Neural cell (in vitro differentiated cells): ENCODE measurements at regions not wholly inside any gene's neighbourhood (a gene's known extent, or its start where the extent isn't known, plus 50 kb on each side); places are given as distances from the start of the nearest gene placed in this dataset.
"Not testable (repeated sequence)": the region's sequence is repeated elsewhere in the genome, so short reads cannot be mapped to it uniquely, and the experiment has no call there.

ENCODE experiments used
- H2AFZ ChIP-seq: fragments of 200-600, 300-800 bp; sonication (generic), shearing (Covaris generic); 2 replicates; pipeline ENCODE4 v1.6.0; 2014; ENCODE audit warnings: low read depth, mild to moderate bottlenecking, antibody characterized with exemption, low read length, moderate library complexity
- H3F3A ChIP-seq: fragments of 200-600 bp; shearing (Covaris generic); 2 replicates; pipeline ENCODE4 v1.6.1; 2016; ENCODE audit warnings: mild to moderate bottlenecking, moderate library complexity, mixed read lengths, antibody characterized with exemption, low read length; ENCODE audit not compliant: insufficient read depth, poor library complexity, severe bottlenecking
- H3K27ac ChIP-seq: fragments of 200-600, 300-800 bp; sonication (generic), shearing (Covaris generic); 2 replicates; pipeline ENCODE4 v1.5.1; 2014; ENCODE audit warnings: mild to moderate bottlenecking, low read length, moderate library complexity
- H3K27me3 ChIP-seq: fragments of 300-800, 200-600 bp; sonication (generic), shearing (Covaris generic); 2 replicates; pipeline ENCODE4 v1.6.0; 2014; ENCODE audit warnings: mild to moderate bottlenecking, low read depth, low read length, moderate library complexity; ENCODE audit not compliant: insufficient read depth
- H3K36me3 ChIP-seq: fragments of 300-800, 200-600 bp; sonication (generic), shearing (Covaris generic); 2 replicates; pipeline ENCODE4 v1.5.1; 2014; ENCODE audit warnings: mild to moderate bottlenecking, antibody characterized with exemption, low read length, moderate library complexity; ENCODE audit not compliant: insufficient read depth
- H3K4me2 ChIP-seq: fragments of 300-800, 200-600 bp; sonication (generic), shearing (Covaris generic); 2 replicates; pipeline ENCODE4 v1.6.0; 2014; ENCODE audit warnings: mild to moderate bottlenecking, low read length
- H3K4me3 ChIP-seq: fragments of 300-800, 200-600 bp; sonication (generic), shearing (Covaris generic); 2 replicates; pipeline ENCODE4 v1.5.1; 2014; ENCODE audit warnings: mild to moderate bottlenecking, low read length, moderate library complexity
- H3K79me2 ChIP-seq: fragments of 200-600 bp; shearing (Covaris generic); replicated peaks from 2 replicates; pipeline ENCODE4 v1.6.0; 2014; ENCODE audit warnings: mild to moderate bottlenecking, low read length, moderate library complexity; ENCODE audit not compliant: insufficient read depth
- H3K9ac ChIP-seq: fragments of 300-800, 200-600 bp; sonication (generic), shearing (Covaris generic); 2 replicates; pipeline ENCODE4 v1.6.1; 2016; ENCODE audit warnings: mild to moderate bottlenecking, low read length, mixed read lengths
- H3K9me2 ChIP-seq: fragments of 200-600 bp; shearing (Covaris generic); 2 replicates; pipeline ENCODE4 v1.6.1; 2016; ENCODE audit warnings: mild to moderate bottlenecking, low read length, mixed read lengths; ENCODE audit not compliant: insufficient read depth
- H3K9me3 ChIP-seq: fragments of 200-600, 300-800 bp; sonication (generic), shearing (Covaris generic); 2 replicates; pipeline ENCODE4 v1.6.1; 2016; ENCODE audit warnings: mild to moderate bottlenecking, mixed run types, low read length, moderate library complexity, mixed read lengths
- H4K20me1 ChIP-seq: fragments of 200-600 bp; shearing (Covaris generic); 2 replicates; pipeline ENCODE4 v1.6.1; 2016; ENCODE audit warnings: mild to moderate bottlenecking, mixed run types; ENCODE audit not compliant: insufficient read depth
- EP300 ChIP-seq: fragments of 450-650 bp; conservative IDR thresholded peaks from 2 replicates; pipeline ENCODE4 v1.6.1; 2014; ENCODE audit warnings: antibody characterized with exemption, mild to moderate bottlenecking, moderate library complexity; ENCODE audit not compliant: poor library complexity, severe bottlenecking
- EZH2 ChIP-seq: fragments of 200-600, 300-800 bp; shearing (Covaris generic), sonication (generic); IDR thresholded peaks from 2 replicates; pipeline ENCODE4 v1.6.1; 2014; ENCODE audit warnings: antibody characterized with exemption, low read length, borderline replicate concordance, mild to moderate bottlenecking; ENCODE audit not compliant: insufficient read depth, poor library complexity, severe bottlenecking
- MXI1 ChIP-seq: fragments of 450-650 bp; conservative IDR thresholded peaks from 2 replicates; pipeline ENCODE4 v1.6.1; 2014; ENCODE audit warnings: antibody characterized with exemption, mild to moderate bottlenecking; ENCODE audit not compliant: poor library complexity, severe bottlenecking
- POLR2AphosphoS5 ChIP-seq: IDR thresholded peaks from 2 replicates; pipeline ENCODE4 v1.6.1; 2012
- RAD21 ChIP-seq: fragments of 450-650 bp; conservative IDR thresholded peaks from 2 replicates; pipeline ENCODE4 v1.6.1; 2014; ENCODE audit warnings: antibody characterized with exemption, mild to moderate bottlenecking, moderate library complexity
- SMC3 ChIP-seq: fragments of 450-650 bp; conservative IDR thresholded peaks from 2 replicates; pipeline ENCODE4 v1.6.1; 2014; ENCODE audit warnings: antibody characterized with exemption, mild to moderate bottlenecking, moderate library complexity; ENCODE audit not compliant: poor library complexity
- TAF1 ChIP-seq: IDR thresholded peaks from 2 replicates; pipeline ENCODE4 v1.6.1; 2012; ENCODE audit warnings: low read depth
- TF ChIP-seq, protein P1 (sequence below): fragments of 450-650 bp; IDR thresholded peaks from 2 replicates; pipeline ENCODE4 v1.5.1; 2014; ENCODE audit warnings: antibody characterized with exemption, mild to moderate bottlenecking, moderate library complexity; ENCODE audit not compliant: poor library complexity, severe bottlenecking
- TF ChIP-seq, protein P2 (sequence below): IDR thresholded peaks from 2 replicates; pipeline ENCODE4 v1.6.1; 2012; ENCODE audit warnings: borderline replicate concordance

DNA sequence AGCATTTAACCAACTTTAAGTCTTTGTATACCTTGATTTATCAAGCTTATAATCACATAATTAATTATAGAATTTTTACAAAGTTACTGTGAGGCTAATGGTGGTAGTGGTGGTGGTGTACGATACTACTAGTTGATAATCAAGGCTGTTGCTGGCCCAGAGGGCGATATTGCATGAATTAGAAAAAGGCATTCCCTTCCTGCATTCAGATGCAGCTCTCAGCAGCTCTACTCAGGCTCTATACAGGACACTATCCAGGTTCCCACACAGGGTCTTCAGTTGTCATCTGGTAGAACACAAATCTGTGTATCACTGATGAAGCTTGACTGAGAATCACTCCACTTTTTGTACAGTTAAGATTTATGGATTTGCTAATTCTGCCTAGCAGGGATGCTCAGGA, 562.8 kb upstream of the C9orf72 start:
- H3K27ac ChIP-seq: no peak overlapping the region
- H4K20me1 ChIP-seq: no peaks in the 10 kb centered on the region
- H3K4me3 ChIP-seq: no peak overlapping the region
- H3K27me3 ChIP-seq: no peaks in the 10 kb centered on the region
- H3K36me3 ChIP-seq: no peaks in the 10 kb centered on the region
- H2AFZ ChIP-seq: no peak overlapping the region
- no peaks in the 10 kb centered on the region for H3K79me2 ChIP-seq
- no peak overlapping the region for H3K4me2 ChIP-seq
- H3F3A ChIP-seq: no peaks in the 10 kb centered on the region
- H3K9ac ChIP-seq: no peak overlapping the region
- H3K9me3 ChIP-seq: no peaks in the 10 kb centered on the region
- TF ChIP-seq SMC3: no peak
- TF ChIP-seq MXI1: no peak
- TF ChIP-seq, protein P1, sequence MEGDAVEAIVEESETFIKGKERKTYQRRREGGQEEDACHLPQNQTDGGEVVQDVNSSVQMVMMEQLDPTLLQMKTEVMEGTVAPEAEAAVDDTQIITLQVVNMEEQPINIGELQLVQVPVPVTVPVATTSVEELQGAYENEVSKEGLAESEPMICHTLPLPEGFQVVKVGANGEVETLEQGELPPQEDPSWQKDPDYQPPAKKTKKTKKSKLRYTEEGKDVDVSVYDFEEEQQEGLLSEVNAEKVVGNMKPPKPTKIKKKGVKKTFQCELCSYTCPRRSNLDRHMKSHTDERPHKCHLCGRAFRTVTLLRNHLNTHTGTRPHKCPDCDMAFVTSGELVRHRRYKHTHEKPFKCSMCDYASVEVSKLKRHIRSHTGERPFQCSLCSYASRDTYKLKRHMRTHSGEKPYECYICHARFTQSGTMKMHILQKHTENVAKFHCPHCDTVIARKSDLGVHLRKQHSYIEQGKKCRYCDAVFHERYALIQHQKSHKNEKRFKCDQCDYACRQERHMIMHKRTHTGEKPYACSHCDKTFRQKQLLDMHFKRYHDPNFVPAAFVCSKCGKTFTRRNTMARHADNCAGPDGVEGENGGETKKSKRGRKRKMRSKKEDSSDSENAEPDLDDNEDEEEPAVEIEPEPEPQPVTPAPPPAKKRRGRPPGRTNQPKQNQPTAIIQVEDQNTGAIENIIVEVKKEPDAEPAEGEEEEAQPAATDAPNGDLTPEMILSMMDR: no peak
- TF ChIP-seq, protein P2, sequence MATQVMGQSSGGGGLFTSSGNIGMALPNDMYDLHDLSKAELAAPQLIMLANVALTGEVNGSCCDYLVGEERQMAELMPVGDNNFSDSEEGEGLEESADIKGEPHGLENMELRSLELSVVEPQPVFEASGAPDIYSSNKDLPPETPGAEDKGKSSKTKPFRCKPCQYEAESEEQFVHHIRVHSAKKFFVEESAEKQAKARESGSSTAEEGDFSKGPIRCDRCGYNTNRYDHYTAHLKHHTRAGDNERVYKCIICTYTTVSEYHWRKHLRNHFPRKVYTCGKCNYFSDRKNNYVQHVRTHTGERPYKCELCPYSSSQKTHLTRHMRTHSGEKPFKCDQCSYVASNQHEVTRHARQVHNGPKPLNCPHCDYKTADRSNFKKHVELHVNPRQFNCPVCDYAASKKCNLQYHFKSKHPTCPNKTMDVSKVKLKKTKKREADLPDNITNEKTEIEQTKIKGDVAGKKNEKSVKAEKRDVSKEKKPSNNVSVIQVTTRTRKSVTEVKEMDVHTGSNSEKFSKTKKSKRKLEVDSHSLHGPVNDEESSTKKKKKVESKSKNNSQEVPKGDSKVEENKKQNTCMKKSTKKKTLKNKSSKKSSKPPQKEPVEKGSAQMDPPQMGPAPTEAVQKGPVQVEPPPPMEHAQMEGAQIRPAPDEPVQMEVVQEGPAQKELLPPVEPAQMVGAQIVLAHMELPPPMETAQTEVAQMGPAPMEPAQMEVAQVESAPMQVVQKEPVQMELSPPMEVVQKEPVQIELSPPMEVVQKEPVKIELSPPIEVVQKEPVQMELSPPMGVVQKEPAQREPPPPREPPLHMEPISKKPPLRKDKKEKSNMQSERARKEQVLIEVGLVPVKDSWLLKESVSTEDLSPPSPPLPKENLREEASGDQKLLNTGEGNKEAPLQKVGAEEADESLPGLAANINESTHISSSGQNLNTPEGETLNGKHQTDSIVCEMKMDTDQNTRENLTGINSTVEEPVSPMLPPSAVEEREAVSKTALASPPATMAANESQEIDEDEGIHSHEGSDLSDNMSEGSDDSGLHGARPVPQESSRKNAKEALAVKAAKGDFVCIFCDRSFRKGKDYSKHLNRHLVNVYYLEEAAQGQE: no peak
- no peak for TF ChIP-seq RAD21
- TF ChIP-seq EP300: no peak
- TF ChIP-seq TAF1: no peak
- no peak for TF ChIP-seq POLR2AphosphoS5
- TF ChIP-seq EZH2: no peak
- no peaks in the 10 kb centered on the region for H3K9me2 ChIP-seq

DNA sequence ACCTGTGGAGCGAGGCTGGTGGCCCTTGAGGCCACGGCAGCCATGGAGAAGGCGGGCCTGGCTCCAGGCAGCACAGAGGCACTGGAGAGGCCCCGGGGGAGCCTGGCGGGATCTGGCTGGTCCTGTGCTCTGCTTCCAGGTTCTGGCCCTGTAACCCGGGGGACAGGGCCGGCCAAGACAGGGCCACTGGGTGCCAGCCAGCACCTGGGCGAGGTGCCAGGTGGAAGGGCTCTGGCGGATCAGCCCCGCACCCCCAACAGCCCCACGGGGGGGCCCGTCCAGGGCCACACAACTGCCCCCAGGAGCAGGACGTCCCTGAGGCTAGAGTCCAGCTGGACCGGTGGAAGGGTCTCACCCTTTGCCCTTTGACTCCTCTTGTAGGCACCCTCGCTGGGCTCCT, 574.1 kb upstream of the C9orf72 start:
- H3K4me3 ChIP-seq, H3K36me3 ChIP-seq, H4K20me1 ChIP-seq, H2AFZ ChIP-seq, H3K9ac ChIP-seq, H3F3A ChIP-seq, H3K4me2 ChIP-seq, H3K9me2 ChIP-seq, H3K27ac ChIP-seq, H3K9me3 ChIP-seq, H3K27me3 ChIP-seq, H3K79me2 ChIP-seq: not testable (repeated sequence)

DNA sequence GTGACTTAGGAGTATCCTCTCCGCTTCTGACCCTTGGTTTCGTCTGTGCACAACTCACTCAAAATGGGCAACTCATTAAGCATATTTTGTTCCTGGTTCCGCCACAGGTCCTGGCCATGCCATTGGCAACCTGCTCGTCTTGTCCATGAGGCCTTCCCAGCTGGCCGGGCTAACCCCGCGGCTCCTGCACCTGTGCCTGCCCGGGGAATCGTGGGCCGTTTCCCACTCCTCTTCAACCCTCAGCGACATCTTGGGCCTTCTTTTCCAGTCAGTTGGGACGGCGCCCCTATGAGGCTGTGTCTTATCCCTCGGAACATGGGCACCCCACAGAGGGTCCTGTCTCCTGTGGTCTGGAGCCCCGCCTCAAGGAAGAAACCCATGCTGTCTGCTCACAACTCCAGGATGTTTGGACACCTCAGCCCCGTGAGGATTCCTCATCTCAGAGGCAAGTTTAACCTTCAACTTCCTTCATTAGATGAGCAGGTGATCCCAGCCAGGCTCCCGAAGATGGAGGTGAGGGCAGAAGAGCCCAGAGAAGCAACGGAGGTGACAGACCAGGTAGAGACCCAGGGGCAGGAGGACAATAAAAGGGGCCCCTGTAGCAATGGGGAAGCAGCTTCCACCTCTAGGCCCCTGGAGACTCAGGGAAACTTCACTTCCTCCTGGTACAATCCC, 574.8 kb upstream of the C9orf72 start:
- not testable (repeated sequence) for H2AFZ ChIP-seq, H3K79me2 ChIP-seq, H3K36me3 ChIP-seq, H3K9ac ChIP-seq, H3K9me2 ChIP-seq, H3K27me3 ChIP-seq, H3K27ac ChIP-seq, H4K20me1 ChIP-seq, H3K9me3 ChIP-seq, H3F3A ChIP-seq, H3K4me2 ChIP-seq, H3K4me3 ChIP-seq

DNA sequence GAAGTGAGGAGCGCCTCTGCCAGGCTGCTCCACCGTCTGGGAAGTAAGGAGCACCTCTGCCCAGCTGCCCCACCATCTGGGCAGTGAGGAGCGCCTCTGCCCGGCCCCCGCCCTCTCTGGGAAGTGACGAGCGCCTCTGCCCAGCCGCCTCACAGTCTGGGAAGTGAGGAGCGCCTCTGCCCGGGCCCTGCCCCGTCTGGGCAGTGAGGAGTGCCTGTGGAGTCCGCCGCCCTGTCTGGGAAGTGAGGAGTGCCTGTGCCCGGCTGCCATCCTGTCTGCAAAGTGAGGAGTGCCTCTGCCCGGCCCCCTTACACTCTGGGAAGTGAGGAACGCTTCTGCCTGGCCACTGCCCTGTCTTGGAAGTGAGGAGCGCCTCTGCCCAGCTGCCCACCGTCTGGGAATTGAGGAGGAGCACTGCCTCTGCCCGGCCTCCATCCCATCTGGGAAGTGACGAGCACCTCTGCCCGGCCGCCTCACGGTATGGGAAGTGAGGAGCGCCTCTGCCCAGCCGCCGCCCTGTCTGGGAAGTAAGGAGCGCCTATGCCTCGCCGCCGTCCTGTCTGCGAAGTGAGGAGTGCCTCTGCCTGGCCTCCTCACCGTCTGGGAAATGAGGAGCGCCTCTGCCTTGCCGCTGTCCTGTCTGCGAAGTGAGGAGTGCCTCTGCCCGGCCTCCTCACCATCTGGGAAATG, 576.2 kb upstream of the C9orf72 start:
- not testable (repeated sequence) for H2AFZ ChIP-seq, H3K4me3 ChIP-seq, H3K27ac ChIP-seq, H3K79me2 ChIP-seq, H4K20me1 ChIP-seq, H3K9ac ChIP-seq, H3K9me2 ChIP-seq, H3K9me3 ChIP-seq, H3K36me3 ChIP-seq, H3K27me3 ChIP-seq, H3K4me2 ChIP-seq, H3F3A ChIP-seq
